HEK293 (cell line): ENCODE measurements at regions not wholly inside any gene's neighbourhood (a gene's known extent, or its start where the extent isn't known, plus 50 kb on each side); places are given as distances from the start of the nearest gene placed in this dataset.

Experiments used
- CTCF ChIP-seq: fragments of 450-650 bp; formaldehyde crosslinking; IDR thresholded peaks from 2 replicates; pipeline ENCODE4 v1.5.1; 2016; ENCODE audit warnings: missing biosample characterization, missing genetic modification characterization
- PRDM4 ChIP-seq: fragments of 450-650 bp; formaldehyde crosslinking; IDR thresholded peaks from 2 replicates; pipeline ENCODE4 v1.5.1; 2017; ENCODE audit warnings: missing biosample characterization, missing genetic modification characterization
- ZBTB17 ChIP-seq: fragments of 450-650 bp; formaldehyde crosslinking; IDR thresholded peaks from 2 replicates; pipeline ENCODE4 v1.5.1; 2016; ENCODE audit warnings: missing biosample characterization, missing genetic modification characterization
- ZBTB7A ChIP-seq: fragments of 450-650 bp; formaldehyde crosslinking; IDR thresholded peaks from 2 replicates; pipeline ENCODE4 v1.5.1; 2016; ENCODE audit warnings: low read depth, missing biosample characterization, missing genetic modification characterization
- ZIC2 ChIP-seq: fragments of 450-650 bp; formaldehyde crosslinking; IDR thresholded peaks from 2 replicates; pipeline ENCODE4 v1.5.1; 2016; ENCODE audit warnings: missing biosample characterization, missing genetic modification characterization
- ZNF239 ChIP-seq: fragments of 450-650 bp; formaldehyde crosslinking; IDR thresholded peaks from 2 replicates; pipeline ENCODE4 v1.5.1; 2016; ENCODE audit warnings: missing biosample characterization, missing genetic modification characterization
- ZNF280C ChIP-seq: fragments of 450-650 bp; formaldehyde crosslinking; IDR thresholded peaks from 2 replicates; pipeline ENCODE4 v1.5.1; 2016; ENCODE audit warnings: missing biosample characterization, missing genetic modification characterization
- ZNF324 ChIP-seq: fragments of 450-650 bp; formaldehyde crosslinking; IDR thresholded peaks from 2 replicates; pipeline ENCODE4 v1.5.1; 2016; ENCODE audit warnings: missing biosample characterization, missing genetic modification characterization
- ZNF596 ChIP-seq: fragments of 450-650 bp; IDR thresholded peaks from 2 replicates; pipeline ENCODE4 v1.5.0; 2018; ENCODE audit warnings: missing biosample characterization, mild to moderate bottlenecking, missing genetic modification characterization, moderate library complexity
- ZNF654 ChIP-seq: fragments of 450-650 bp; formaldehyde crosslinking; IDR thresholded peaks from 2 replicates; pipeline ENCODE4 v1.5.1; 2016; ENCODE audit warnings: low read depth, missing biosample characterization, missing genetic modification characterization
- ZSCAN5A ChIP-seq: fragments of 450-650 bp; formaldehyde crosslinking; IDR thresholded peaks from 2 replicates; pipeline ENCODE4 v1.5.1; 2016; ENCODE audit warnings: missing biosample characterization, missing genetic modification characterization

- TF ChIP-seq ZNF239 (tag by site-specific recombination) (no peak), ZNF324 (no peak), ZNF280C (tag by site-specific recombination) (no peak), ZIC2 (tag by site-specific recombination) (no peak), ZBTB17 (no peak), CTCF (tag by site-specific recombination) (no peak), ZNF654 (tag by site-specific recombination) (no peak), ZBTB7A (no peak), ZSCAN5A (no peak), ZNF596 (tag by site-specific recombination) (no peak), PRDM4 (no peak)
Observed at GRCh38 chr18:51400721-51401120, 203.2 kb upstream of the MEX3C start.
